HEK293 (cell line): ENCODE measurements at regions not wholly inside any gene's neighbourhood (a gene's known extent, or its start where the extent isn't known, plus 50 kb on each side); places are given as distances from the start of the nearest gene placed in this dataset.

Experiments
- CTCF ChIP-seq: fragments of 450-650 bp; formaldehyde crosslinking; IDR thresholded peaks from 2 replicates; pipeline ENCODE4 v1.5.1; 2016; ENCODE audit warnings: missing biosample characterization, missing genetic modification characterization
- REPIN1 ChIP-seq: fragments of 450-650 bp; formaldehyde crosslinking; IDR thresholded peaks from 2 replicates; pipeline ENCODE4 v1.5.1; 2017; ENCODE audit warnings: missing biosample characterization, missing genetic modification characterization, low read depth
- SP2 ChIP-seq: fragments of 450-650 bp; formaldehyde crosslinking; IDR thresholded peaks from 2 replicates; pipeline ENCODE4 v1.5.1; 2016; ENCODE audit warnings: missing biosample characterization, missing genetic modification characterization
- ZBTB21 ChIP-seq: fragments of 450-650 bp; formaldehyde crosslinking; IDR thresholded peaks from 2 replicates; pipeline ENCODE4 v1.5.1; 2017; ENCODE audit warnings: missing biosample characterization, missing genetic modification characterization
- ZNF174 ChIP-seq: fragments of 450-650 bp; formaldehyde crosslinking; IDR thresholded peaks from 2 replicates; pipeline ENCODE4 v1.5.0; 2017; ENCODE audit warnings: missing biosample characterization, mild to moderate bottlenecking, missing genetic modification characterization
- ZNF23 ChIP-seq: fragments of 450-650 bp; formaldehyde crosslinking; IDR thresholded peaks from 2 replicates; pipeline ENCODE4 v1.5.1; 2016; ENCODE audit warnings: missing biosample characterization, missing genetic modification characterization, borderline replicate concordance
- ZNF274 ChIP-seq, 2 experiments: fragments of 200-500 bp in 1 of 2; fragments of 450-650 bp in 1 of 2; sonication (Bioruptor generic) in 1 of 2; formaldehyde crosslinking in 1 of 2; IDR thresholded peaks; 2 replicates each; pipeline versions ENCODE4 v1.5.1 to v1.6.1; 2014 to 2016; ENCODE audit warnings: borderline replicate concordance in 1 of 2, inconsistent platforms in 1 of 2, low read length in 1 of 2, missing biosample characterization in 1 of 2, missing genetic modification characterization in 1 of 2
- ZNF621 ChIP-seq: fragments of 450-650 bp; formaldehyde crosslinking; IDR thresholded peaks from 2 replicates; pipeline ENCODE4 v1.5.1; 2017; ENCODE audit warnings: missing biosample characterization, missing genetic modification characterization
- ZNF664 ChIP-seq: fragments of 450-650 bp; formaldehyde crosslinking; IDR thresholded peaks from 2 replicates; pipeline ENCODE4 v1.5.1; 2016; ENCODE audit warnings: missing biosample characterization, missing genetic modification characterization
- ZNF707 ChIP-seq: fragments of 450-650 bp; formaldehyde crosslinking; IDR thresholded peaks from 2 replicates; pipeline ENCODE4 v1.5.1; 2016; ENCODE audit warnings: missing biosample characterization, missing genetic modification characterization

- TF ChIP-seq ZNF174 = no peak
- no peak for TF ChIP-seq CTCF
- no peak for TF ChIP-seq REPIN1 (tag by site-specific recombination)
- no peak for TF ChIP-seq ZNF274 (IDR thresholded peaks at IDR 0.05; ENCODE audit: low read length)
- no peak for TF ChIP-seq ZNF274 (tag by site-specific recombination; IDR thresholded peaks at IDR 0.05; ENCODE audit: borderline replicate concordance)
- no peak for TF ChIP-seq ZNF664 (tag by site-specific recombination)
- TF ChIP-seq SP2 (tag by site-specific recombination) = no peak
- TF ChIP-seq ZNF621 = no peak
- TF ChIP-seq ZNF707 = no peak
- no peak for TF ChIP-seq ZNF23 (tag by site-specific recombination)
- TF ChIP-seq ZBTB21 (tag by site-specific recombination) = no peak
Measured at GRCh38 chr10:52455098-52455497, 141.0 kb downstream of the DKK1 start.
